ENCODE measurements at regions not wholly inside any gene's neighbourhood (a gene's known extent, or its start where the extent isn't known, plus 50 kb on each side); places are given as distances from the start of the nearest gene placed in this dataset.

DNA sequence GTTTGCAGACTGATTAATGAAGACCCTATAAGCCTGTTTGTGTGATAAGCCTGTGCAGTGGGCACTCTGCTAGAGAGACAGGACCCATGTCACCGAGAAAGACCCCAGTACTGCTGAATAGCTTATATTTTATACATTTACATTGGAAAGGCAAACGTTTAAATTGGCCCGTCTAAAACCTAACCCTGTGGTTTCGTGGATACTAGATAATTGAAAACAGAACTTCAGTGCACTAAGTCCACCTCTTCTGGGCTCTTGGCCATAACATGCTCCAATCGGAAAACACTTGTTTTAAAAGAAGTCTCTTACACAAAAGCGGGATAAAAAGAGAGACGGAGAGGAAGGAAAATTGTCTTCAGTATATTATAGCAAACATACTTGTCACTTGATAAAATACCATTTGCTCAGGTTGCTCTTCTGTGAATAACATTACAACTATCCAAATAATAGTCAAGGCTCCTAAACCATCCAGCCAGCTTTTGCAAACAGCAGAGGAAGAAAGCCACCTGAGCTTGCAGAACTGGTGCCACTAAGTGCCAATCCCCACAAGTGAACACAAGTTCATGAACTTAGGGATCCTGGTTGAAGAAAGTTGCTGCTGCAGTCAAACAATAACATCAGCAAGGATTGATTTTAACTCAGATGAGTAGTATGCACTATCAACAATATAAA is 218.4 kb upstream of the FN1 start (continued):
- TF ChIP-seq NFYB (CRISPR knock-in tag; conservative IDR thresholded peaks at IDR 0.05; ENCODE audit: low read depth): no peak
- no peak for TF ChIP-seq MYBL2 (CRISPR knock-in tag; IDR thresholded peaks at IDR 0.05)
- TF ChIP-seq ATF3 (CRISPR knock-in tag; conservative IDR thresholded peaks at IDR 0.05): no peak

GRCh38 chr2:215653344-215654030 is 217.6 kb upstream of the FN1 start:
- CTCF ChIA-PET: interaction anchor here (0.8 kb wide), 1 partner anchor 175 kb away, joined by 4 read pairs; no protein-coding TSS in a partner anchor
- POLR2A ChIA-PET: no interaction called here
- Mint-ChIP-seq H3K27me3 (ENCODE audit: low read depth) (no peaks in the 10 kb centered on the region), H3K9me3 (peaks cover 5% of the 10 kb centered on the region; the same call in 1 of the 2 replicates), H3K36me3 (no peaks in the 10 kb centered on the region), H3K27ac (no peak overlapping the region), H3K4me3 (no peak overlapping the region), H3K4me1 (peaks cover 4% of the 10 kb centered on the region)
- DNase-seq (ENCODE audit: low spot score): no peak
- no peak for ATAC-seq
- TF ChIP-seq SP1 (CRISPR knock-in tag; conservative IDR thresholded peaks at IDR 0.05) (no peak), FOXP1 (CRISPR knock-in tag; IDR thresholded peaks at IDR 0.05; ENCODE audit: borderline replicate concordance) (no peak), ZNF138 (CRISPR knock-in tag; conservative IDR thresholded peaks at IDR 0.05) (no peak), TEAD1 (CRISPR knock-in tag; IDR thresholded peaks at IDR 0.05) (no peak), NFYB (CRISPR knock-in tag; conservative IDR thresholded peaks at IDR 0.05; ENCODE audit: low read depth) (no peak), USF2 (CRISPR knock-in tag; IDR thresholded peaks at IDR 0.05) (no peak)
- TF ChIP-seq, protein P1, sequence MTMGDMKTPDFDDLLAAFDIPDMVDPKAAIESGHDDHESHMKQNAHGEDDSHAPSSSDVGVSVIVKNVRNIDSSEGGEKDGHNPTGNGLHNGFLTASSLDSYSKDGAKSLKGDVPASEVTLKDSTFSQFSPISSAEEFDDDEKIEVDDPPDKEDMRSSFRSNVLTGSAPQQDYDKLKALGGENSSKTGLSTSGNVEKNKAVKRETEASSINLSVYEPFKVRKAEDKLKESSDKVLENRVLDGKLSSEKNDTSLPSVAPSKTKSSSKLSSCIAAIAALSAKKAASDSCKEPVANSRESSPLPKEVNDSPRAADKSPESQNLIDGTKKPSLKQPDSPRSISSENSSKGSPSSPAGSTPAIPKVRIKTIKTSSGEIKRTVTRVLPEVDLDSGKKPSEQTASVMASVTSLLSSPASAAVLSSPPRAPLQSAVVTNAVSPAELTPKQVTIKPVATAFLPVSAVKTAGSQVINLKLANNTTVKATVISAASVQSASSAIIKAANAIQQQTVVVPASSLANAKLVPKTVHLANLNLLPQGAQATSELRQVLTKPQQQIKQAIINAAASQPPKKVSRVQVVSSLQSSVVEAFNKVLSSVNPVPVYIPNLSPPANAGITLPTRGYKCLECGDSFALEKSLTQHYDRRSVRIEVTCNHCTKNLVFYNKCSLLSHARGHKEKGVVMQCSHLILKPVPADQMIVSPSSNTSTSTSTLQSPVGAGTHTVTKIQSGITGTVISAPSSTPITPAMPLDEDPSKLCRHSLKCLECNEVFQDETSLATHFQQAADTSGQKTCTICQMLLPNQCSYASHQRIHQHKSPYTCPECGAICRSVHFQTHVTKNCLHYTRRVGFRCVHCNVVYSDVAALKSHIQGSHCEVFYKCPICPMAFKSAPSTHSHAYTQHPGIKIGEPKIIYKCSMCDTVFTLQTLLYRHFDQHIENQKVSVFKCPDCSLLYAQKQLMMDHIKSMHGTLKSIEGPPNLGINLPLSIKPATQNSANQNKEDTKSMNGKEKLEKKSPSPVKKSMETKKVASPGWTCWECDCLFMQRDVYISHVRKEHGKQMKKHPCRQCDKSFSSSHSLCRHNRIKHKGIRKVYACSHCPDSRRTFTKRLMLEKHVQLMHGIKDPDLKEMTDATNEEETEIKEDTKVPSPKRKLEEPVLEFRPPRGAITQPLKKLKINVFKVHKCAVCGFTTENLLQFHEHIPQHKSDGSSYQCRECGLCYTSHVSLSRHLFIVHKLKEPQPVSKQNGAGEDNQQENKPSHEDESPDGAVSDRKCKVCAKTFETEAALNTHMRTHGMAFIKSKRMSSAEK (CRISPR knock-in tag; IDR thresholded peaks at IDR 0.05; ENCODE audit: borderline replicate concordance): no peak

DNA sequence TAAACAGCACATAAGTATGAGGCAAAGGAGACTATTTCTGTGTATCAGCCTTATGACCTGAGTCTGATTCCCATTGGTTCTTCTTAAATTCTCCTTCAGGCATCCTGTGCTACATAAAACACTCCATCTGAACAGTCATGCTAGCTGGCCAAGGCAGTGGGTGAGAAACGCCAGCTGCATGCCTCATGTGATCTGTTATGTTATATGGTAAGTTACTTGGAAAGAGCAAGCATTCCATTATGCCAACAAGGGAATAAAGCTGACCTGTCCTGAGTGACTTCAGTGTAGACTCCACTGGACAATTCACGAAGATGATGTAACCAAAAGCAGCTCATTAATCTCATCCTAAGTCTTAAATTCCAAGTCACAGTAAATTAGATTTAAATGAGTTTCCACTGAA is 216.5 kb upstream of the FN1 start:
- peaks cover 4% of the 10 kb centered on the region for H3K4me1 Mint-ChIP-seq
- no peak for ATAC-seq
- ChIA-PET POLR2A (no interaction called here), CTCF (no interaction called here)
- H3K27ac Mint-ChIP-seq: no peak overlapping the region
- no peaks in the 10 kb centered on the region for H3K27me3 Mint-ChIP-seq (ENCODE audit: low read depth)
- no peak overlapping the region for H3K4me3 Mint-ChIP-seq
- no peak for DNase-seq (ENCODE audit: low spot score)
- peaks cover 5% of the 10 kb centered on the region; the same call in 1 of the 2 replicates for H3K9me3 Mint-ChIP-seq
- no peaks in the 10 kb centered on the region for H3K36me3 Mint-ChIP-seq
- no peak for TF ChIP-seq ZNF423 (CRISPR knock-in tag; IDR thresholded peaks at IDR 0.05)
- TF ChIP-seq TCF7 (CRISPR knock-in tag; IDR thresholded peaks at IDR 0.05; ENCODE audit: low read depth): no peak
- TF ChIP-seq FOXK1 (CRISPR knock-in tag; IDR thresholded peaks at IDR 0.05): no peak

GRCh38 chr2:215651412-215651811 is 215.5 kb upstream of the FN1 start:
- Mint-ChIP-seq H3K27me3 (ENCODE audit: low read depth) (no peaks in the 10 kb centered on the region), H3K9me3 (peaks cover 5% of the 10 kb centered on the region; the same call in 1 of the 2 replicates), H3K4me3 (no peak overlapping the region), H3K36me3 (no peaks in the 10 kb centered on the region), H3K4me1 (peaks cover 4% of the 10 kb centered on the region), H3K27ac (no peak overlapping the region)
- DNase-seq (ENCODE audit: low spot score): no peak
- CTCF ChIA-PET: no interaction called here
- no peak for ATAC-seq
- POLR2A ChIA-PET: no interaction called here
- TF ChIP-seq, protein P2, sequence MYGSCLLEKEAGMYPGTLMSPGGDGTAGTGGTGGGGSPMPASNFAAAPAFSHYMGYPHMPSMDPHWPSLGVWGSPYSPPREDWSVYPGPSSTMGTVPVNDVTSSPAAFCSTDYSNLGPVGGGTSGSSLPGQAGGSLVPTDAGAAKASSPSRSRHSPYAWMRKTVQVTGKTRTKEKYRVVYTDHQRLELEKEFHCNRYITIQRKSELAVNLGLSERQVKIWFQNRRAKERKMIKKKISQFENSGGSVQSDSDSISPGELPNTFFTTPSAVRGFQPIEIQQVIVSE (CRISPR knock-in tag; IDR thresholded peaks at IDR 0.05; ENCODE audit: borderline replicate concordance): no peak
- TF ChIP-seq ATF3 (CRISPR knock-in tag; conservative IDR thresholded peaks at IDR 0.05) (no peak), FOXK1 (CRISPR knock-in tag; IDR thresholded peaks at IDR 0.05) (no peak), TCF7 (CRISPR knock-in tag; IDR thresholded peaks at IDR 0.05; ENCODE audit: low read depth) (no peak), MAX (CRISPR knock-in tag; IDR thresholded peaks at IDR 0.05) (no peak), USF2 (CRISPR knock-in tag; IDR thresholded peaks at IDR 0.05) (no peak)
- TF ChIP-seq, protein P3, sequence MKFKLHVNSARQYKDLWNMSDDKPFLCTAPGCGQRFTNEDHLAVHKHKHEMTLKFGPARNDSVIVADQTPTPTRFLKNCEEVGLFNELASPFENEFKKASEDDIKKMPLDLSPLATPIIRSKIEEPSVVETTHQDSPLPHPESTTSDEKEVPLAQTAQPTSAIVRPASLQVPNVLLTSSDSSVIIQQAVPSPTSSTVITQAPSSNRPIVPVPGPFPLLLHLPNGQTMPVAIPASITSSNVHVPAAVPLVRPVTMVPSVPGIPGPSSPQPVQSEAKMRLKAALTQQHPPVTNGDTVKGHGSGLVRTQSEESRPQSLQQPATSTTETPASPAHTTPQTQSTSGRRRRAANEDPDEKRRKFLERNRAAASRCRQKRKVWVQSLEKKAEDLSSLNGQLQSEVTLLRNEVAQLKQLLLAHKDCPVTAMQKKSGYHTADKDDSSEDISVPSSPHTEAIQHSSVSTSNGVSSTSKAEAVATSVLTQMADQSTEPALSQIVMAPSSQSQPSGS (CRISPR knock-in tag; IDR thresholded peaks at IDR 0.05; ENCODE audit: borderline replicate concordance, low read depth): no peak
- TF ChIP-seq, protein P4, sequence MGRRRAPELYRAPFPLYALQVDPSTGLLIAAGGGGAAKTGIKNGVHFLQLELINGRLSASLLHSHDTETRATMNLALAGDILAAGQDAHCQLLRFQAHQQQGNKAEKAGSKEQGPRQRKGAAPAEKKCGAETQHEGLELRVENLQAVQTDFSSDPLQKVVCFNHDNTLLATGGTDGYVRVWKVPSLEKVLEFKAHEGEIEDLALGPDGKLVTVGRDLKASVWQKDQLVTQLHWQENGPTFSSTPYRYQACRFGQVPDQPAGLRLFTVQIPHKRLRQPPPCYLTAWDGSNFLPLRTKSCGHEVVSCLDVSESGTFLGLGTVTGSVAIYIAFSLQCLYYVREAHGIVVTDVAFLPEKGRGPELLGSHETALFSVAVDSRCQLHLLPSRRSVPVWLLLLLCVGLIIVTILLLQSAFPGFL (CRISPR knock-in tag; IDR thresholded peaks at IDR 0.05; ENCODE audit: borderline replicate concordance): no peak
